Neural cell (in vitro differentiated cells): ENCODE measurements at regions not wholly inside any gene's neighbourhood (a gene's known extent, or its start where the extent isn't known, plus 50 kb on each side); places are given as distances from the start of the nearest gene placed in this dataset.

Source experiments
- H2AFZ ChIP-seq: fragments of 200-600, 300-800 bp; sonication (generic), shearing (Covaris generic); 2 replicates; pipeline ENCODE4 v1.6.0; 2014; ENCODE audit warnings: low read depth, mild to moderate bottlenecking, antibody characterized with exemption, low read length, moderate library complexity
- H3F3A ChIP-seq: fragments of 200-600 bp; shearing (Covaris generic); 2 replicates; pipeline ENCODE4 v1.6.1; 2016; ENCODE audit warnings: mild to moderate bottlenecking, moderate library complexity, mixed read lengths, antibody characterized with exemption, low read length; ENCODE audit not compliant: insufficient read depth, poor library complexity, severe bottlenecking
- H3K27ac ChIP-seq: fragments of 200-600, 300-800 bp; sonication (generic), shearing (Covaris generic); 2 replicates; pipeline ENCODE4 v1.5.1; 2014; ENCODE audit warnings: mild to moderate bottlenecking, low read length, moderate library complexity
- H3K27me3 ChIP-seq: fragments of 300-800, 200-600 bp; sonication (generic), shearing (Covaris generic); 2 replicates; pipeline ENCODE4 v1.6.0; 2014; ENCODE audit warnings: mild to moderate bottlenecking, low read depth, low read length, moderate library complexity; ENCODE audit not compliant: insufficient read depth
- H3K36me3 ChIP-seq: fragments of 300-800, 200-600 bp; sonication (generic), shearing (Covaris generic); 2 replicates; pipeline ENCODE4 v1.5.1; 2014; ENCODE audit warnings: mild to moderate bottlenecking, antibody characterized with exemption, low read length, moderate library complexity; ENCODE audit not compliant: insufficient read depth
- H3K4me2 ChIP-seq: fragments of 300-800, 200-600 bp; sonication (generic), shearing (Covaris generic); 2 replicates; pipeline ENCODE4 v1.6.0; 2014; ENCODE audit warnings: mild to moderate bottlenecking, low read length
- H3K4me3 ChIP-seq: fragments of 300-800, 200-600 bp; sonication (generic), shearing (Covaris generic); 2 replicates; pipeline ENCODE4 v1.5.1; 2014; ENCODE audit warnings: mild to moderate bottlenecking, low read length, moderate library complexity
- H3K79me2 ChIP-seq: fragments of 200-600 bp; shearing (Covaris generic); replicated peaks from 2 replicates; pipeline ENCODE4 v1.6.0; 2014; ENCODE audit warnings: mild to moderate bottlenecking, low read length, moderate library complexity; ENCODE audit not compliant: insufficient read depth
- H3K9ac ChIP-seq: fragments of 300-800, 200-600 bp; sonication (generic), shearing (Covaris generic); 2 replicates; pipeline ENCODE4 v1.6.1; 2016; ENCODE audit warnings: mild to moderate bottlenecking, low read length, mixed read lengths
- H3K9me2 ChIP-seq: fragments of 200-600 bp; shearing (Covaris generic); 2 replicates; pipeline ENCODE4 v1.6.1; 2016; ENCODE audit warnings: mild to moderate bottlenecking, low read length, mixed read lengths; ENCODE audit not compliant: insufficient read depth
- H3K9me3 ChIP-seq: fragments of 200-600, 300-800 bp; sonication (generic), shearing (Covaris generic); 2 replicates; pipeline ENCODE4 v1.6.1; 2016; ENCODE audit warnings: mild to moderate bottlenecking, mixed run types, low read length, moderate library complexity, mixed read lengths
- H4K20me1 ChIP-seq: fragments of 200-600 bp; shearing (Covaris generic); 2 replicates; pipeline ENCODE4 v1.6.1; 2016; ENCODE audit warnings: mild to moderate bottlenecking, mixed run types; ENCODE audit not compliant: insufficient read depth
- EP300 ChIP-seq: fragments of 450-650 bp; conservative IDR thresholded peaks from 2 replicates; pipeline ENCODE4 v1.6.1; 2014; ENCODE audit warnings: antibody characterized with exemption, mild to moderate bottlenecking, moderate library complexity; ENCODE audit not compliant: poor library complexity, severe bottlenecking
- EZH2 ChIP-seq: fragments of 200-600, 300-800 bp; shearing (Covaris generic), sonication (generic); IDR thresholded peaks from 2 replicates; pipeline ENCODE4 v1.6.1; 2014; ENCODE audit warnings: antibody characterized with exemption, low read length, borderline replicate concordance, mild to moderate bottlenecking; ENCODE audit not compliant: insufficient read depth, poor library complexity, severe bottlenecking
- MXI1 ChIP-seq: fragments of 450-650 bp; conservative IDR thresholded peaks from 2 replicates; pipeline ENCODE4 v1.6.1; 2014; ENCODE audit warnings: antibody characterized with exemption, mild to moderate bottlenecking; ENCODE audit not compliant: poor library complexity, severe bottlenecking
- POLR2AphosphoS5 ChIP-seq: IDR thresholded peaks from 2 replicates; pipeline ENCODE4 v1.6.1; 2012
- RAD21 ChIP-seq: fragments of 450-650 bp; conservative IDR thresholded peaks from 2 replicates; pipeline ENCODE4 v1.6.1; 2014; ENCODE audit warnings: antibody characterized with exemption, mild to moderate bottlenecking, moderate library complexity
- SMC3 ChIP-seq: fragments of 450-650 bp; conservative IDR thresholded peaks from 2 replicates; pipeline ENCODE4 v1.6.1; 2014; ENCODE audit warnings: antibody characterized with exemption, mild to moderate bottlenecking, moderate library complexity; ENCODE audit not compliant: poor library complexity
- TAF1 ChIP-seq: IDR thresholded peaks from 2 replicates; pipeline ENCODE4 v1.6.1; 2012; ENCODE audit warnings: low read depth
- TF ChIP-seq, protein P1 (sequence below): fragments of 450-650 bp; IDR thresholded peaks from 2 replicates; pipeline ENCODE4 v1.5.1; 2014; ENCODE audit warnings: antibody characterized with exemption, mild to moderate bottlenecking, moderate library complexity; ENCODE audit not compliant: poor library complexity, severe bottlenecking
- TF ChIP-seq, protein P2 (sequence below): IDR thresholded peaks from 2 replicates; pipeline ENCODE4 v1.6.1; 2012; ENCODE audit warnings: borderline replicate concordance

DNA sequence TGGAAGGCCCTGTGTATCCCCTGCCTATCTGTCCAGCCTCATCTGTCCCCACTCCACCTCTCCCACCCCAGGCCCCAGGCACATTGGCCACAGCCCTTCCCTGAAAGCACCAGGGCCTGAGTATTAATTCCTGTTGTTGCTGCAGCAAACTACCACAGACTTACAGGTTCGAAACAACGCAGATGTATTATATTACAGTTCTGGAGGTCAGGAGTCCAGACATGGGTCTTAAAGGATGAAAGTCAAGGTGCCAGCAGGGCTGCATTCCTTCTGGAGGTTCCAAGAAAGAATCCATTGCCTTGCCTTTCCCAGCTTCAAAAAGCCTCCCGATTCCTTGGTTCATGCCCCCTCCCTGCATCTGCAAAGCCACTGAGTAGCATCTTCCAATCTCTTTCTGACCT, 78.7 kb upstream of the LAPTM4A start:
- Histone ChIP-seq H2AFZ (no peak overlapping the region), H3K9ac (no peak overlapping the region), H3K27me3 (no peaks in the 10 kb centered on the region), H3K79me2 (no peaks in the 10 kb centered on the region), H3F3A (no peaks in the 10 kb centered on the region), H3K9me3 (no peaks in the 10 kb centered on the region), H3K27ac (no peak overlapping the region), H3K36me3 (no peaks in the 10 kb centered on the region), H4K20me1 (no peaks in the 10 kb centered on the region), H3K9me2 (no peaks in the 10 kb centered on the region), H3K4me2 (no peak overlapping the region), H3K4me3 (no peak overlapping the region)
- TF ChIP-seq MXI1, result no peak
- no peak for TF ChIP-seq EP300
- TF ChIP-seq POLR2AphosphoS5, result no peak
- TF ChIP-seq RAD21, result no peak
- TF ChIP-seq, protein P1, sequence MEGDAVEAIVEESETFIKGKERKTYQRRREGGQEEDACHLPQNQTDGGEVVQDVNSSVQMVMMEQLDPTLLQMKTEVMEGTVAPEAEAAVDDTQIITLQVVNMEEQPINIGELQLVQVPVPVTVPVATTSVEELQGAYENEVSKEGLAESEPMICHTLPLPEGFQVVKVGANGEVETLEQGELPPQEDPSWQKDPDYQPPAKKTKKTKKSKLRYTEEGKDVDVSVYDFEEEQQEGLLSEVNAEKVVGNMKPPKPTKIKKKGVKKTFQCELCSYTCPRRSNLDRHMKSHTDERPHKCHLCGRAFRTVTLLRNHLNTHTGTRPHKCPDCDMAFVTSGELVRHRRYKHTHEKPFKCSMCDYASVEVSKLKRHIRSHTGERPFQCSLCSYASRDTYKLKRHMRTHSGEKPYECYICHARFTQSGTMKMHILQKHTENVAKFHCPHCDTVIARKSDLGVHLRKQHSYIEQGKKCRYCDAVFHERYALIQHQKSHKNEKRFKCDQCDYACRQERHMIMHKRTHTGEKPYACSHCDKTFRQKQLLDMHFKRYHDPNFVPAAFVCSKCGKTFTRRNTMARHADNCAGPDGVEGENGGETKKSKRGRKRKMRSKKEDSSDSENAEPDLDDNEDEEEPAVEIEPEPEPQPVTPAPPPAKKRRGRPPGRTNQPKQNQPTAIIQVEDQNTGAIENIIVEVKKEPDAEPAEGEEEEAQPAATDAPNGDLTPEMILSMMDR, result no peak
- TF ChIP-seq, protein P2, sequence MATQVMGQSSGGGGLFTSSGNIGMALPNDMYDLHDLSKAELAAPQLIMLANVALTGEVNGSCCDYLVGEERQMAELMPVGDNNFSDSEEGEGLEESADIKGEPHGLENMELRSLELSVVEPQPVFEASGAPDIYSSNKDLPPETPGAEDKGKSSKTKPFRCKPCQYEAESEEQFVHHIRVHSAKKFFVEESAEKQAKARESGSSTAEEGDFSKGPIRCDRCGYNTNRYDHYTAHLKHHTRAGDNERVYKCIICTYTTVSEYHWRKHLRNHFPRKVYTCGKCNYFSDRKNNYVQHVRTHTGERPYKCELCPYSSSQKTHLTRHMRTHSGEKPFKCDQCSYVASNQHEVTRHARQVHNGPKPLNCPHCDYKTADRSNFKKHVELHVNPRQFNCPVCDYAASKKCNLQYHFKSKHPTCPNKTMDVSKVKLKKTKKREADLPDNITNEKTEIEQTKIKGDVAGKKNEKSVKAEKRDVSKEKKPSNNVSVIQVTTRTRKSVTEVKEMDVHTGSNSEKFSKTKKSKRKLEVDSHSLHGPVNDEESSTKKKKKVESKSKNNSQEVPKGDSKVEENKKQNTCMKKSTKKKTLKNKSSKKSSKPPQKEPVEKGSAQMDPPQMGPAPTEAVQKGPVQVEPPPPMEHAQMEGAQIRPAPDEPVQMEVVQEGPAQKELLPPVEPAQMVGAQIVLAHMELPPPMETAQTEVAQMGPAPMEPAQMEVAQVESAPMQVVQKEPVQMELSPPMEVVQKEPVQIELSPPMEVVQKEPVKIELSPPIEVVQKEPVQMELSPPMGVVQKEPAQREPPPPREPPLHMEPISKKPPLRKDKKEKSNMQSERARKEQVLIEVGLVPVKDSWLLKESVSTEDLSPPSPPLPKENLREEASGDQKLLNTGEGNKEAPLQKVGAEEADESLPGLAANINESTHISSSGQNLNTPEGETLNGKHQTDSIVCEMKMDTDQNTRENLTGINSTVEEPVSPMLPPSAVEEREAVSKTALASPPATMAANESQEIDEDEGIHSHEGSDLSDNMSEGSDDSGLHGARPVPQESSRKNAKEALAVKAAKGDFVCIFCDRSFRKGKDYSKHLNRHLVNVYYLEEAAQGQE, result no peak
- TF ChIP-seq SMC3, result no peak
- TF ChIP-seq EZH2, result no peak

DNA sequence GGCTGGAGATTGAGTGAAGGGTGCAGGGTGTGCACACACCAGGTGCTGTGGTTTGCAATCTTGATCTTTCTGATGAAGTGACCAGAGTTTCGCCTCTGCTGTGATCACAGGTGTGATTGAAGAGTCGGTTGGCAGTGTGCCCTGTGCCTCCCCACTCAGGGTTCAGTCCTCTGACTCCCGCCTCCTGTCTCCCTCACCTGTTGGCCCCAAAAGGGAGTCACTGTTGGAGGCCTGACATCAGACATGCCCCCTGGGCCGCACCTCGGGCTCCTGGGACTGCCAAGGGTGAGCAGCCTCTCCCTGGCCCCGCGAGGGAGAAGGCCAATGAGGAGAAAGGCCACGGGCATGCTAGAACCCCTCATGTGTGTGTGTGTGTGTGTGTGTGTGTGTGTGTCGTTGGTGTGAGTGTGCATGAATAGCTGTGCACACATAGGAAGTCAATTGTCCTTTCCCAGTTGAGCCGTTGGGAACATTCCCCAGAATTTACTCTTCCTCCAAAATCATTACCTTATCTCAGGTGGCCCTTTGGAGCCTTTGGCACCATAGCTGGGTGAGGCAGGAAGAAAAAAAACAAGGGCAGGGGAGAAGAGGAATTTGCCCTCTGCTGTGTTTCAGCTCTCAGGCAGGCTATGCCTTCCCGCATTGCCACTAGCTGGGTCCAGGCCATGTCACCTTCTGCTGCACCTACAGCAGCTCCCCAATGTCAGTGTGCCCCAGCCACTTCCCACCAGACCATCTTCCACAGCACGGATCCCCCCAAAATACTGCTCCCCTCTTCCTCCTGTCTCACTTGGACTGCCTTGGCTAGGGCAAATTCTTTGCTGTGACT, 78.1 kb upstream of the LAPTM4A start:
- Histone ChIP-seq H3K36me3 (no peaks in the 10 kb centered on the region), H3K27ac (no peak overlapping the region), H3K9me3 (no peaks in the 10 kb centered on the region), H3K9me2 (no peaks in the 10 kb centered on the region), H3K79me2 (no peaks in the 10 kb centered on the region), H2AFZ (no peak overlapping the region), H3K4me2 (no peak overlapping the region), H3F3A (no peaks in the 10 kb centered on the region), H4K20me1 (no peaks in the 10 kb centered on the region), H3K9ac (no peak overlapping the region), H3K27me3 (no peaks in the 10 kb centered on the region), H3K4me3 (no peak overlapping the region)
- TF ChIP-seq EZH2, result no peak
- no peak for TF ChIP-seq TAF1
- TF ChIP-seq MXI1, result no peak
- TF ChIP-seq POLR2AphosphoS5, result no peak
